DMS153 treated with DMSO at 0.1 percent for 48 hours (cell line): ENCODE measurements at regions not wholly inside any gene's neighbourhood (a gene's known extent, or its start where the extent isn't known, plus 50 kb on each side); places are given as distances from the start of the nearest gene placed in this dataset.
A peak's percentile ranks its signal among the peaks of the same experiment; 100 is the strongest.

Experiments
- DNase-seq: peaks from one replicate; lab custom pipeline; 2025; ENCODE audit not compliant: unreplicated experiment; lab: John Stamatoyannopoulos, UW

DNA sequence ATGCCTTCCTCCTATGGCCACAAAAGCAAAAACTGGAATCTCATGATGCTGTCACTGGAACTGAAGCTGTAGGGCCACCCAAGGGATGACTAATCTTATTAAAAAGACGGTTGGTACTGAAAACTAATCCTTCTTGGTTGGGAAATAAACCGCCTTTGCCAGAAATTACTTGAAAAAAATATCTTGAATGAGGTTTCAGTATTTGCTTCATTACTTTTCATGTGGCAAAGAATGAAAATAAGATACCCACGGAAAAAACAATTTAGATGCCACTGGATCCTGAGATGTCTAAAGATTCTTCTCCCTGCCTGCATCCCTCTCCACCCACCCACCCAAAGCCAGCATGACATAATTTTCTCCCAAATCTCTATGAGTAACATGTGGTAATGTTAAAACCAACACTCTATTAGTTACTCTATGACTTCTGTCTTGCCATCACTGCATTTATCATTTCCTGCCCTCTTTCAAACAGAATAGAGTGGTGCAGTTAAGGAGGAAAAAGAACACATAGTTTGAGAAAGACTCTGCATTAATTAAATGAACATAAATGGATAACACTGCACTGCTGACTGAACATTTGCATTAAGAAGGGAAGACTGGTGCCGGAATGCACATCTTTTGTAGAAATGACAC, 111.8 kb upstream of the DPH6 start:
- no peak for DNase-seq

DNA sequence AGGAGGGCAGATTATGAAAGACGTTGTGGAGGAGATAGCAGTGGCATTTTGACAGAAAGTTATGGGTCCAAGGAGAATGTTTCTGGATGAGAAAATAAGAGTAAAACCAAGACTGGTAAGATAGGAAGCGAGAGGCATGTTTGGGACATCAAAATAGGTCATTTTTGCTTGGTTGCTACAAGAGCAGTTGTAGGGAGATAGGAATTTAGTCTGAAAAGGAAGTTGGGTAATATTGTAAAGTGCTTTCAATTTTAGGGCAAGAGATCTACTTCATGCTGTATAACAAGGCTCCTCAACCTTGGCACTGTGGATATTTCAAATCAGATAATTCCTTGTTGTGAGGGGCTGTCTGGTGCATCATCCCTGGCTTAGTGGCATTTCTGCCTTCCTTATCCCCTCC, 118.0 kb upstream of the DPH6 start:
- DNase-seq: no peak

- no peak for DNase-seq
These were observed 120.1 kb upstream of the DPH6 start for GRCh38 chr15:35665896-35666536.

GRCh38 chr15:35667908-35668307, 121.9 kb upstream of the DPH6 start:
- no peak for DNase-seq

DNA sequence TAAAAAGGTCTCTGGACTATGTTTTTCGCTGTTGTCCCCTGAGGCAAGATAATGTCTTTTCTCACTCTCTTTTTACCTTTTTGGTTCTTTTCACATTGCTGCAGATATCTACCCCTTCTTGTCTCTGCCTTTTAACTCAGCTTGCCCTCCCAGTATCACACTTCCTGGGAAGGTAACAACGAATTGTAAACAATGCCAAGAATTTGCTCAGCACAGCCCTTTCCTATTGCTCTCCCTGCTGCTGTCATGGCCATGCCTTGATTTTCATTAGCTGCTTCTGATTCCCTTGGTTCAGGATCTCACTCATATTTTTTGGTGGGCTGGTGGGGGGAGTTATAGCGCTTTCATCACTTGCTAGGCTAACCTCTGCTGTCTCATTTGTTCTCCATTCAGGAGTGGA, 123.1 kb upstream of the DPH6 start:
- DNase-seq: no peak

DNA sequence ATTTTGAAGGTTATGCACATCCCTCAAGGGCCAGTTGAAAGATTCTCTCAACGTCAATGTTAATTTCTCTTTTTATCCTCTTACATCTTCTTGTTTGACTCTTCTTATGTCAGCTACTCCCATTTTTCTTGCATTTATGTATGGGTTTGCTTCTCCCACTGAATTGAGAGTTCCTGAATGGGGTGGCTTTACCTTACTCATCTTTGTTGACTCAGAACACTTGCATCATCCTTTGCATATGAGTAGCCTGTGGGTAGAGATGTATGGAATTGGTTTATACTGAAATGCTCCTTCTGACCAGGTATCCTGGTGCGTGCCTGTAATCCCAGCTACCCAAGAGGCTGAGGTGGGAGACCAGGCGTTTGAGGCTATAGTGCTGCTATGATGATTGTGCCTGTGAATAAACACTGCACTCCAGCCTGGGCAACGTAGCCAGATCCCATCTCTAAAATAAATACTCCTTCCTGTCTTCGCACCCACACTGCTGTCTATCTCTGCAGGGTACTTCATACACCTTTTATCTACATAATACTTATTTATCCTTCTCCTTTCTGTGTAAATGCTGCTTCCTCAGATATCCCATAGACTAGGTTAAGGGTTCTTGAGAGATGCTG, 123.6 kb upstream of the DPH6 start:
- DNase-seq: no peak

DNA sequence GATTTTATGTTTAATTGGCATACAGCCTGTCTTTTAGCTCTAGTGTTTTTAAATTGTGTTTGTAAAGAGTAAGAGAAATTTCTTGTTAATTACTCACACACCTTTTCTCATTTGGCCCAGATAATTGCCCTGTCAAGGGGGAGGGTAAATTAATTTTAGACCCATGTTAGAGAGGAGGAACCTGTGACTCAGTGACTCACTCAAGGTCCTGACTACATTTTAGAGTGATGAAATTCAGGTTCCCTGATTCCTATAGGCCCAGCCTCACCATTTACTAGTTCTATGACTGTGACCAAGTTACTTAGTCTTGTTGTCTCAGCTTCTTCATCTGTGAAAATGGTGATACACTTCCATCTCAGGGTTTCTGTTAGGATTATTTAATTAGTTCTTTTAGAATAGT, 125.2 kb upstream of the DPH6 start:
- no peak for DNase-seq

GRCh38 chr15:35671981-35672380, 126.0 kb upstream of the DPH6 start:
- no peak for DNase-seq

DNA sequence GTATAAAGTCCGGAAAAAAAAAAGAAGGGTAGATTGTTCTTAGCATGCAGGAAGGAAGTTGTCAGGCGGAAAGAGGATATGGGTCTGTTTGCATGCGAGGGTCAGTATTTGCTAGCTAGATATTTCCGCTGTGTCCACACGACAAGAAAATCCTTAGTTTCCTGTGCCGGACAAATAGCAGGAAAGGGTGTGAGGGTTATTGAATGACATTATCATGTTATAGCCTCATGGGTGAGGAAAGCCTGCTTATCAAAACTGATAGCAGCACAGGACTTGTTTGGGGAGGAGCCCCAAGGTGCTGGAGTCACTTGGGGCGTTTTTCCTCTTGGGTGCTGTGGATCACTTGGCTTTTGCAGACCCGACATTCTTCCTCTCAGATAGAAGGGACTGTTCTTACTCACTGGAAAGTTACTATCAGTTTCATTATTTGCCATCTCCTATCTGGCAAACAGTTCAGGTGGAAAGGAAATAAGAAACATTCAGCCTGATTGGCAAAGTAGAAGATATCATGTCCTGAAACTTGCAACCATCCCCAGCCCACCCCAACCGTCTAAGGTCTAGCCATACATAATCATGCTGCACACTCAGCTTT, 127.2 kb upstream of the DPH6 start:
- no peak for DNase-seq

- DNase-seq: peak; percentile 55
These were observed 129.2 kb upstream of the DPH6 start for GRCh38 chr15:35674873-35675781.

DNA sequence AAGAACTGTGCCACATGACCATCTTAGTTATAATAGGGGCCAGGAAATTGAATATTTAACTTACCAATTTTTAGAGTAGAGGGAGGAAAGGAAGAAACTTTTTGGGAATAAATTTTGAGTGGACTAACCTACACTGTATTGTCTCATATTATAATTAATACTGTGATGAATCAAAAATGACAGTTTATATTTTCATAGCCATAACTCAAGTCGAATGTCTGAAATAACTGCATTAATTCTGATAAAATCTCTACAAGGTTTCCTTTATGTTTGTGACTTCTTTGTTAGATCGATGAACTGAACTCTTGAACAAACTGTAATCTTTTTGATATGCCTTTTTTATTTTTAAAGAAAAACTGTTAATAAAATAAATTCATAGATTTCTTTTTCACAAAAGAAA, 132.8 kb upstream of the DPH6 start:
- DNase-seq: no peak

DNA sequence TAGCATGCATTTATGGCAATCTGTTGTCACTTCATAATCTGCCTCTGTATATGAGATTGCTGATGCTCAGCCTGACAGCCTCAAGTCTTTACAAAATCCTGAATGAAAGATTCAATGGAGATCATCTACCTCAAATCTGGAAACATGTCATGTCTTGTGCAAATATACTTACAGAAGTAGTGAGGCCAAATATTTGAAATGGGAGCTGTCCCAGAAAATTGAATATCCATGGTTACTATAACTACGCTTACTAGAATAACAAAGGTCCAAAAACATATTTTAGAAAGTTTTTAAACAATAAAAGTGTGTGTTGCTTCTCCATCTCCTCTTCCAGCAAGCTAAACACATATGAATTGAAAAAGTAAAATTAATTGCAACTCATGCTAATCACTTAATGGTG, 133.2 kb upstream of the DPH6 start:
- DNase-seq: no peak

DNA sequence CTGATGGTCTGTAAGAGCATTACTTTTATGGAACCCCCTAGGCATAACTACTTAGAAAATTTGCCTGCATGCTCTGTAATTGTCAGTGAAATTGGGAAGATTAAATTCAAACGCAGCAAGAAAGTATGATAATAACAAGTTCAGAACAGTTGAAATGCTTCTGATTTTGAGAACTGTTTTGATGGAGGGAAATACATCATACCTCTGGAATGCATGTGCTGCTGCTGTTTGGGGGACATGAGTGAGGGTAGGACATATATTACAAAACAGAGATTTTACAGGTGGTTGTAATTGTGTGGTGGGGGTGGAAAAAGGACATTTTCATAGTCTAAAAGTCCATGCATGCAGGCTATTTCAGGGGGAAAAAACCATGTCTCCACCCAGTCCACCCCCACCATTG, 135.0 kb upstream of the DPH6 start:
- no peak for DNase-seq

- DNase-seq: no peak
These were observed 140.4 kb upstream of the DPH6 start for GRCh38 chr15:35686347-35686746.

DNA sequence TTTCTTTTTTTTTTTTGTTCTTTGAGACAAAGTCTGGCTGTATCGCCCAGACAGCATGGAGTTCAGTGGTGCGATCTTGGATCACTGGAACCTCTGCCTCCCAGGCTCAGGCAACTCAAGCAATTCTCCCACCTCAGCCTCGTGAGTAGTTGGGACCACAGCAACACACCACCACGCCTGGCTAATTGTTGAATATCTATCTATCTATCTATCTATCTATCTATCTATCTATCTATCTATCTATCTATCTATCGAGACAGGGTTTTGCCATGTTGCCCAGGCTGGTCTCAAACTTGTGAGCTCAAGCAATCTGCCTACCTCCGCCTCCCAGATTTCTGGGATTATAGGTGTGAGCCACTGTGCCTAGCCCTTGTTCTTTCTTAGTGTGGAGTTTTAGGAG, 143.3 kb upstream of the DPH6 start:
- no peak for DNase-seq

DNA sequence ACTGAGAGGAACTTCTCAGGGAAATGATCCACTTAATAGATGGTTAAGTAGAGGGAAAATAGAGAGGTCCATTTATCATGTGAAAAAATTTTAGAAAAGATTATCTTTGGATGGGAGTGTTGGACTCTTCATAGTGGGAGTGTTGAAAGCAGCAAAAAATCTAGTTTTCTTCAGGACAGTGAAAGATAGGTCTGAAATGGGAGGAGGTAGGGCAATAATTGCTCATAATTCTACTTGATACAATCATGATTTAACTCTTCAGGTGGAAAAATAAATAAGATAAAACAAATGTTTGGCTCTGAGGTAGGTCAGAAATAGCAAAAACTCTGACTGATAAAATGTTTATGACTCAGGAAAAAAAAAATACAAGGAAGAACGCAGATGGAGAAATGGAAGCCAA, 144.1 kb upstream of the DPH6 start:
- DNase-seq: no peak

DNA sequence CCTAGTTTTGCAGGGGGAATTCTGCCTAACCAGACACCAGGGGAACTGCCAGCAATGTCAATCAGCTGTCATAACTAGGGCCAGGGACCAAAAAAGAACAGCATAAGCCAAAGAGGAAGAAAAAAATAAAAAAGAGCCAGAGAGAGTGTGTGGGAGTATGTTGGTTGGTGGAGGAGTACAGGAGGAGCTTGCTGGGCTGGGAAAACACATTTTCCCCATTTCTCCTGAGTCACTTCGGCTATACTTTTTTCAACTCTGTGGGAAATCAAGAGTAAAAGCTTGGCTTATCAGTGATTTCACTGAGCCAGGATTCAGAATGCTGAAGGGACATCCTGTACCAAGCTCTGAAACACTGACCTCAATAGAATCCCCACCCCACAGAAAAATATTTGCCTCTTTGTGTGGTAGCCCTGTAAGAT, 144.7 kb upstream of the DPH6 start:
- no peak for DNase-seq

DNA sequence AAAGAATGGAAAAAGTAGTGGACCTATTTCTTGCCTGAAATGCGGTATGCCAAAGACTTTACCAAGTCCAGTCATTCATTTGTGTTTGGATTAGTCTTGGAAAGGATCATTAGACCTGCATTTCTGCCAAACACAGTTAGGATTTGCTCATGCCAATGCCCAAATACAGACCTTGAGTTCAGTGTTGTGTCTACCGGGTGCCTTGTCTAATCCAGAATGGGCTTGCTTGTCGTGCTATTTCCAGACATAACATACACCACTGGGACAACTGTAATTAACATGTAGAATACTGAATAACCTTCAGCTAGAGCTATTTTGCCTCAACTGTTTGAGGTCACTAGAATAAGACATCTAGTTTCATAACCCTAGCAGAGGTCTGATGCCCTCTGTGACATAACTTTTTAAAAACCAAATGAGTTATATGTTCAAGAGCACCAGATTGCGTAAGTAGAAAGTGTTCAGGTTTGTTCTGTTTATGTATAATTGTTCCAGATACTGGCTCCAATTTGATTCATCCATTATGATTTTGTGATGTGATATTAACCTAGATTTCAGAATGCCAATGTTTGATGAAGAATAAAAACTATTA, 145.3 kb upstream of the DPH6 start:
- DNase-seq: no peak

DNA sequence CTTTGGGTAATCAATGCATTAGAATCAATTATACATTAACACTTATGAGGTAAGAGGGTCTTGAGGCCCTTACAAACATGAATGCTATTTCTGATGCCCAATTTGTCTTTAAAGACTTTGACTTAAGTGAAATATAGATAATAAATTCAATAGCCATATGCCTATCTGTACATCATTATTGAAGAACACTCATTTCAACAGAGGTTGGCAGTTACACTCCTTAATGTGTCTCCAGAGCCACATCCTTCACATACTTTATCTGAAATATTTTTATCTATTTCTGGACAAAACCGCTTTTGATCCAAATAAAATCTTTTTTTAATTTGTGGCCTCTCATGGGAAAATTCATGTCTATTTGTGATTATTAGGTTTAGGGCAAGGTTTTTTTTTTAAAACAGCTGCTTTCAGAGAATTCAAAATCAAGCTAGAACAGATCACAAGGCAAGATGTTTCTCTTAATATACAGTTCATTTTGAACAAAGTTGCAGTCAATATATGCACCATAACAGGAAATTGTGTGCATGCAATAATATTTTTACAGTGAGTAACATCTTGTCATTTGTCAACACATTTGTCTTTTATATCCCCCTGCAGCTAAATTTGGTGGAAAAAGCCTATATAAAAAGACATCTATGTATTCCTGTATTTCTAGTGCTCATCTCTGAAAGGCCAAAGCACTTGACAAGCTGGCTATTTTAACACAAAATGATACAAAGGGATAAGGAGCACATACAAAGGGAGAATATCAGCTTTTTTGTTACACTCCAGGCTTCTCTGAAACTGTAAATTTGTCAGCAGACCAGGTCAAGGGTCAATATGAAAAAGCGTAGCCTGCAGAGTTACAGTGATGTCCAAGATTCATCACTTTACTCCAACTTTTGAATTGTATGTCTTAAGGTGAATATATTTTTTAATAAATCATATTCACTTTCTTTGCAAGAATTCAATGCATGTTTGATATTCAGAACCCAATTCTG, 146.2 kb upstream of the DPH6 start:
- DNase-seq: no peak

- no peak for DNase-seq
These were observed 147.3 kb upstream of the DPH6 start for GRCh38 chr15:35693286-35693685.
